Adrenal gland (tissue), 9 donors: ENCODE measurements at regions not wholly inside any gene's neighbourhood (a gene's known extent, or its start where the extent isn't known, plus 50 kb on each side); places are given as distances from the start of the nearest gene placed in this dataset.

Experiments
- DNase-seq, 7 donors: peaks; one replicate each; pipeline ENCODE4 v3.0.0-alpha.2; 2019 to 2020
- H3K27ac ChIP-seq, 5 donors: fragments of 200-600 bp; sonication (generic) in 4 of 5; 1 replicate in 3 of 5; 2 replicates in 2 of 5; pipeline versions ENCODE4 v1.5.1 to v1.8.0; 2016 to 2020; ENCODE audit warnings: mild to moderate bottlenecking in 1 of 5
- H3K27me3 ChIP-seq: fragments of 200-600 bp; 2 replicates; pipeline ENCODE4 v1.8.0; 2021
- H3K36me3 ChIP-seq, 2 donors: fragments of 200-600 bp; replicated peaks in 1 of 2; 1 replicate in 1 of 2; 2 replicates in 1 of 2; pipeline versions ENCODE4 v1.5.1 to v1.8.0; 2018 to 2022
- H3K4me1 ChIP-seq, 2 donors: fragments of 200-600 bp; replicated peaks in 1 of 2; 1 replicate in 1 of 2; 2 replicates in 1 of 2; pipeline versions ENCODE4 v1.5.1 to v1.8.0; 2018 to 2021
- H3K4me3 ChIP-seq, 4 donors: fragments of 200-600 bp; sonication (generic) in 3 of 4; one replicate each; pipeline ENCODE4 v1.5.1; 2016 to 2018
- H3K9me3 ChIP-seq, 3 donors: fragments of 200-600 bp; sonication (generic) in 1 of 3; replicated peaks in 1 of 3; 1 replicate in 2 of 3; 2 replicates in 1 of 3; pipeline versions ENCODE4 v1.5.1 to v1.8.0; 2016 to 2021
- CTCF ChIP-seq, 6 experiments: fragments of 450-650 bp in 4 of 6; fragments of 200-600 bp in 2 of 6; sonication (generic) in 1 of 6; IDR thresholded peaks; 1 replicate in 5 of 6; 2 replicates in 1 of 6; pipeline versions ENCODE4 v1.5.1 to v1.8.0; 2016 to 2021; ENCODE audit warnings: antibody characterized with exemption in 6 of 6, mild to moderate bottlenecking in 2 of 6, moderate library complexity in 1 of 6
- POLR2A ChIP-seq, 2 donors: fragments of 450-650 bp; IDR thresholded peaks; one replicate each; pipeline ENCODE4 v1.6.1; 2017; ENCODE audit warnings: antibody characterized with exemption in 2 of 2, mild to moderate bottlenecking in 2 of 2, moderate library complexity in 1 of 2
- WGBS, 4 donors: extraction: QIAGEN DNeasy Blood & Tissue Kit in 2 of 4; methylation state at CpG; one replicate each; pipeline versions ENCODE4 v1.1.5 to v1.1.7; 2013 to 2017; 5-methylcytosine and 5-hydroxymethylcytosine counted together
- intact Hi-C, 2 donors: fragments of 100-400 bp; cut with DNase I; formaldehyde crosslinking; loops; one replicate each; pipeline versions ENCODE4 v1.14.1 to v1.15.0; 2022 to 2023
- donor health status: healthy with polysubstance abuse.
- donor health status: Bipolar disorder and iron deficiency.
- donor health status: DM: yes; HTN: yes; CAD: no.
- donor health status: DM: no; HTN: no; CAD: no.
- donor health status: DM: no; HTN: no; CAD: no.

GRCh38 chr16:72657791-72658190 lies 390.1 kb downstream of the ZFHX3 start:
- H3K4me3 ChIP-seq: no peak overlapping the region
- H3K9me3 ChIP-seq: no peaks in the 10 kb centered on the region
- H3K27ac ChIP-seq: no peak overlapping the region
- no peaks in the 10 kb centered on the region for H3K36me3 ChIP-seq
- intact Hi-C loops: no loop called here
- no peaks in the 10 kb centered on the region for H3K4me1 ChIP-seq
- DNase-seq: no peak
- no peaks in the 10 kb centered on the region for H3K27me3 ChIP-seq
- TF ChIP-seq POLR2A (IDR thresholded peaks at IDR 0.05) (no peak), CTCF (IDR thresholded peaks at IDR 0.05) (no peak)

- Histone ChIP-seq H3K27ac (no peak overlapping the region), H3K36me3 (no peaks in the 10 kb centered on the region), H3K4me1 (no peaks in the 10 kb centered on the region), H3K27me3 (no peaks in the 10 kb centered on the region), H3K4me3 (no peak overlapping the region), H3K9me3 (no peaks in the 10 kb centered on the region)
- 92 to 98% (median 95%) methylated on average over 1 of the region's 1 CpG for WGBS, 4 donors
- no peak for DNase-seq
- intact Hi-C loops: no loop called here
- TF ChIP-seq CTCF (IDR thresholded peaks at IDR 0.05) (no peak), POLR2A (IDR thresholded peaks at IDR 0.05) (no peak)
Measured at GRCh38 chr16:72657164-72657563, 390.8 kb downstream of the ZFHX3 start.

- Histone ChIP-seq H3K9me3 (no peaks in the 10 kb centered on the region), H3K36me3 (no peaks in the 10 kb centered on the region), H3K4me1 (no peaks in the 10 kb centered on the region), H3K4me3 (no peak overlapping the region), H3K27ac (no peak overlapping the region), H3K27me3 (no peaks in the 10 kb centered on the region)
- no peak for DNase-seq
- intact Hi-C loops: no loop called here
- no peak for TF ChIP-seq CTCF (IDR thresholded peaks at IDR 0.05)
- no peak for TF ChIP-seq POLR2A (IDR thresholded peaks at IDR 0.05)
Measured at GRCh38 chr16:72654535-72654934, 393.4 kb downstream of the ZFHX3 start.

- no peaks in the 10 kb centered on the region for H3K36me3 ChIP-seq
- intact Hi-C loops: no loop called here
- H3K4me1 ChIP-seq: no peaks in the 10 kb centered on the region
- no peak for DNase-seq
- 89 to 97% (median 93%) methylated on average over 3 of the region's 3 CpGs for WGBS, 4 donors
- H3K9me3 ChIP-seq: no peaks in the 10 kb centered on the region
- no peak overlapping the region for H3K27ac ChIP-seq
- no peak for TF ChIP-seq POLR2A (IDR thresholded peaks at IDR 0.05)
- TF ChIP-seq CTCF (IDR thresholded peaks at IDR 0.05): no peak
- no peak overlapping the region for H3K4me3 ChIP-seq
- H3K27me3 ChIP-seq: no peaks in the 10 kb centered on the region
Measured at GRCh38 chr16:72649254-72649944, 398.5 kb downstream of the ZFHX3 start.
